GM19043 (cell line): ENCODE measurements at regions not wholly inside any gene's neighbourhood (a gene's known extent, or its start where the extent isn't known, plus 50 kb on each side); places are given as distances from the start of the nearest gene placed in this dataset.

Source experiments
- ATAC-seq: cut with Tn5 transposase; IDR thresholded peaks from one replicate; pipeline ENCODE4 v1.9.1; 2021; ENCODE audit warnings: low read depth; ENCODE audit not compliant: unreplicated experiment

- no peak for ATAC-seq
Observed at GRCh38 chr18:29648891-29649290, 1393.7 kb downstream of the DSC3 start.

- no peak for ATAC-seq
Observed at GRCh38 chr18:29647700-29648099, 1394.8 kb downstream of the DSC3 start.

GRCh38 chr18:29644276-29644675 lies 1398.3 kb downstream of the DSC3 start:
- ATAC-seq: no peak

GRCh38 chr18:29629493-29630036 lies 1413.0 kb downstream of the DSC3 start:
- ATAC-seq: no peak

- ATAC-seq: no peak
Observed at GRCh38 chr18:29626094-29626493, 1416.4 kb downstream of the DSC3 start.

- no peak for ATAC-seq
Observed at GRCh38 chr18:29616867-29617266, 1425.7 kb downstream of the DSC3 start.

- ATAC-seq: no peak
Observed at GRCh38 chr18:29608982-29609381, 1432.1 kb upstream of the CDH2 start.

- no peak for ATAC-seq
Observed at GRCh38 chr18:29605365-29605764, 1428.4 kb upstream of the CDH2 start.

GRCh38 chr18:29596959-29597358 lies 1420.0 kb upstream of the CDH2 start:
- ATAC-seq: no peak

- no peak for ATAC-seq
Observed at GRCh38 chr18:29594493-29594892, 1417.6 kb upstream of the CDH2 start.

- ATAC-seq: no peak
Observed at GRCh38 chr18:29588446-29589100, 1411.6 kb upstream of the CDH2 start.

- ATAC-seq: no peak
Observed at GRCh38 chr18:29586210-29586609, 1409.3 kb upstream of the CDH2 start.

- peak; percentile 75 for ATAC-seq
Observed at GRCh38 chr18:29560270-29560669, 1383.3 kb upstream of the CDH2 start.

GRCh38 chr18:29556070-29556469 lies 1379.1 kb upstream of the CDH2 start:
- no peak for ATAC-seq

- ATAC-seq: no peak
Observed at GRCh38 chr18:29549759-29550158, 1372.8 kb upstream of the CDH2 start.

- no peak for ATAC-seq
Observed at GRCh38 chr18:29547626-29548025, 1370.7 kb upstream of the CDH2 start.

GRCh38 chr18:29540548-29540947 lies 1363.6 kb upstream of the CDH2 start:
- ATAC-seq: no peak

- ATAC-seq: no peak
Observed at GRCh38 chr18:29531746-29532145, 1354.8 kb upstream of the CDH2 start.

GRCh38 chr18:29523371-29523770 lies 1346.4 kb upstream of the CDH2 start:
- ATAC-seq: no peak

GRCh38 chr18:29512761-29513160 lies 1335.8 kb upstream of the CDH2 start:
- no peak for ATAC-seq

- no peak for ATAC-seq
Observed at GRCh38 chr18:29512203-29512602, 1335.3 kb upstream of the CDH2 start.

GRCh38 chr18:29501952-29502351 lies 1325.0 kb upstream of the CDH2 start:
- no peak for ATAC-seq
